Stromal cell of bone marrow (primary cell): ENCODE measurements at regions not wholly inside any gene's neighbourhood (a gene's known extent, or its start where the extent isn't known, plus 50 kb on each side); places are given as distances from the start of the nearest gene placed in this dataset.
A peak's percentile ranks its signal among the peaks of the same experiment; 100 is the strongest.
"Not testable (repeated sequence)": the region's sequence is repeated elsewhere in the genome, so short reads cannot be mapped to it uniquely, and the experiment has no call there.

Experiments used
- DNase-seq: peaks from one replicate; pipeline ENCODE4 v3.0.0-alpha.2; 2012; ENCODE audit warnings: low read depth

GRCh38 chr11:13614918-13615317 lies 53.5 kb upstream of the FAR1 start:
- DNase-seq: not testable (repeated sequence)

GRCh38 chr11:13608656-13609055 lies 59.8 kb upstream of the FAR1 start:
- no peak for DNase-seq

GRCh38 chr11:13606701-13607100 lies 61.8 kb upstream of the FAR1 start:
- DNase-seq: no peak

GRCh38 chr11:13603661-13604060 lies 64.8 kb upstream of the FAR1 start:
- no peak for DNase-seq

GRCh38 chr11:13602844-13603243 lies 65.6 kb upstream of the FAR1 start:
- DNase-seq: no peak

GRCh38 chr11:13596611-13597326 lies 71.7 kb upstream of the FAR1 start:
- no peak for DNase-seq

- DNase-seq: peak; percentile 14
These were observed 73.3 kb upstream of the FAR1 start for GRCh38 chr11:13595166-13595565.

- DNase-seq: no peak
These were observed 74.4 kb upstream of the FAR1 start for GRCh38 chr11:13594044-13594443.

GRCh38 chr11:13578514-13579140 lies 82.8 kb upstream of the PTH start:
- DNase-seq: no peak

GRCh38 chr11:13577881-13578280 lies 82.1 kb upstream of the PTH start:
- DNase-seq: no peak

- no peak for DNase-seq
These were observed 81.2 kb upstream of the PTH start for GRCh38 chr11:13576995-13577394.

- DNase-seq: not testable (repeated sequence)
These were observed 79.6 kb upstream of the PTH start for GRCh38 chr11:13575385-13575784.

- no peak for DNase-seq
These were observed 71.8 kb upstream of the PTH start for GRCh38 chr11:13567551-13567950.

GRCh38 chr11:13561860-13562259 lies 66.1 kb upstream of the PTH start:
- DNase-seq: no peak

GRCh38 chr11:13560341-13560740 lies 64.5 kb upstream of the PTH start:
- not testable (repeated sequence) for DNase-seq

- DNase-seq: no peak
These were observed 57.0 kb upstream of the PTH start for GRCh38 chr11:13552784-13553183.

GRCh38 chr11:13551834-13552233 lies 56.0 kb upstream of the PTH start:
- no peak for DNase-seq

- no peak for DNase-seq
These were observed 55.0 kb upstream of the PTH start for GRCh38 chr11:13550761-13551160.

GRCh38 chr11:13546092-13546491 lies 50.3 kb upstream of the PTH start:
- not testable (repeated sequence) for DNase-seq
